WERI-Rb-1 (cell line): ENCODE measurements at regions not wholly inside any gene's neighbourhood (a gene's known extent, or its start where the extent isn't known, plus 50 kb on each side); places are given as distances from the start of the nearest gene placed in this dataset.

Source experiments
- DNase-seq: peaks from one replicate; pipeline ENCODE4 v3.0.0-alpha.2; 2020
- H3K27ac ChIP-seq: fragments of 250-450 bp; sonication (Bioruptor Pico); 2 replicates; pipeline ENCODE4 v1.5.1; 2020; ENCODE audit warnings: mild to moderate bottlenecking, moderate library complexity
- H3K27me3 ChIP-seq: fragments of 250-450 bp; sonication (Bioruptor Pico); 2 replicates; pipeline ENCODE4 v1.5.1; 2021; ENCODE audit warnings: mild to moderate bottlenecking, low read depth, moderate library complexity; ENCODE audit not compliant: insufficient read depth, severe bottlenecking
- H3K36me3 ChIP-seq: fragments of 250-450 bp; sonication (Bioruptor Pico); 2 replicates; pipeline ENCODE4 v1.5.1; 2020; ENCODE audit warnings: mild to moderate bottlenecking, moderate library complexity
- H3K4me3 ChIP-seq: 2 replicates; pipeline ENCODE4 v1.5.1; 2011; ENCODE audit warnings: low read depth, mild to moderate bottlenecking, control low read depth, low read length
- H3K9me3 ChIP-seq: fragments of 250-450 bp; sonication (Bioruptor Pico); 2 replicates; pipeline ENCODE4 v1.5.1; 2021; ENCODE audit warnings: mild to moderate bottlenecking, moderate library complexity; ENCODE audit not compliant: severe bottlenecking
- TF ChIP-seq, protein P1 (sequence below): IDR thresholded peaks from 2 replicates; pipeline ENCODE4 v1.5.1; 2011; ENCODE audit warnings: low read depth, mild to moderate bottlenecking, control low read depth, inconsistent platforms, low read length

DNA sequence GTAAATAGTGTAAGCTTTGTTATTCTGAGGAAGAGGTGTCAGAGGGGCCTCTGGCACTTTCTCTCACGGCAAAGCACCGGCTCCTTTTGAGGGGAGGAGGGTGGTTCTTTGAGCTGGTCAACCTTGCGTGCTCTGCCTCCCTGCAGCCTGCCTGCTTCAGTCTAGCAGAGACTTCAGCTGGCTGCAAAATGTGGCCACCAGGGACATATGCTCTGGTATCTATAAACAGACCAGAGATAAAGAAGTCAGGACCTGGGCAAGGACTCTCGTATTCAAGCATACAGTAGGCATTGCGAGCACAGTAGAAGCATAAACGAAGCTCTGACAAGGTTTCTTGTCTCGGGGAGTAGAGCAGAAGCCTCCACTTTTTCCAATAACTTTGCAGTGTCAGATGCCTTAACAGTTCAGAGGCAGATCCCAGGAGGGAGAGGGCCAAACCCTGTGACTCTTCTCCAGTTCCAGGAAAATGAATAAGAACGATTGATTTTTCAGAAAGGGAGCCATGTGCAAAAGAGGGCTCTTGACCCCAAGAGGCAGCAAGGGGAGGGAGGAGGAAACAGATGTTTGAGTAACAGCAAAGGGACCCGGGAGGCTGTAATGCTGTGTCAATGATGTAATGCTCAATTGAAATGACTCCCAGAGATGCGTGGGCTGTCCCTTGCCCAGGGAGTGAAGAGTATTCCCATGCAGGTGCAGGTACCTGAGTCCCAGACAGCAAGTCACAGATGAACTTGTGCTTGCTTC, 57.9 kb upstream of the TEX13D start:
- peaks cover 3% of the 10 kb centered on the region for H3K9me3 ChIP-seq
- no peak for DNase-seq
- peaks cover 45% of the 10 kb centered on the region for H3K27me3 ChIP-seq
- no peaks in the 10 kb centered on the region for H3K36me3 ChIP-seq
- H3K27ac ChIP-seq, result no peak overlapping the region
- TF ChIP-seq, protein P1, sequence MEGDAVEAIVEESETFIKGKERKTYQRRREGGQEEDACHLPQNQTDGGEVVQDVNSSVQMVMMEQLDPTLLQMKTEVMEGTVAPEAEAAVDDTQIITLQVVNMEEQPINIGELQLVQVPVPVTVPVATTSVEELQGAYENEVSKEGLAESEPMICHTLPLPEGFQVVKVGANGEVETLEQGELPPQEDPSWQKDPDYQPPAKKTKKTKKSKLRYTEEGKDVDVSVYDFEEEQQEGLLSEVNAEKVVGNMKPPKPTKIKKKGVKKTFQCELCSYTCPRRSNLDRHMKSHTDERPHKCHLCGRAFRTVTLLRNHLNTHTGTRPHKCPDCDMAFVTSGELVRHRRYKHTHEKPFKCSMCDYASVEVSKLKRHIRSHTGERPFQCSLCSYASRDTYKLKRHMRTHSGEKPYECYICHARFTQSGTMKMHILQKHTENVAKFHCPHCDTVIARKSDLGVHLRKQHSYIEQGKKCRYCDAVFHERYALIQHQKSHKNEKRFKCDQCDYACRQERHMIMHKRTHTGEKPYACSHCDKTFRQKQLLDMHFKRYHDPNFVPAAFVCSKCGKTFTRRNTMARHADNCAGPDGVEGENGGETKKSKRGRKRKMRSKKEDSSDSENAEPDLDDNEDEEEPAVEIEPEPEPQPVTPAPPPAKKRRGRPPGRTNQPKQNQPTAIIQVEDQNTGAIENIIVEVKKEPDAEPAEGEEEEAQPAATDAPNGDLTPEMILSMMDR, result no peak
- H3K4me3 ChIP-seq, result no peak overlapping the region

DNA sequence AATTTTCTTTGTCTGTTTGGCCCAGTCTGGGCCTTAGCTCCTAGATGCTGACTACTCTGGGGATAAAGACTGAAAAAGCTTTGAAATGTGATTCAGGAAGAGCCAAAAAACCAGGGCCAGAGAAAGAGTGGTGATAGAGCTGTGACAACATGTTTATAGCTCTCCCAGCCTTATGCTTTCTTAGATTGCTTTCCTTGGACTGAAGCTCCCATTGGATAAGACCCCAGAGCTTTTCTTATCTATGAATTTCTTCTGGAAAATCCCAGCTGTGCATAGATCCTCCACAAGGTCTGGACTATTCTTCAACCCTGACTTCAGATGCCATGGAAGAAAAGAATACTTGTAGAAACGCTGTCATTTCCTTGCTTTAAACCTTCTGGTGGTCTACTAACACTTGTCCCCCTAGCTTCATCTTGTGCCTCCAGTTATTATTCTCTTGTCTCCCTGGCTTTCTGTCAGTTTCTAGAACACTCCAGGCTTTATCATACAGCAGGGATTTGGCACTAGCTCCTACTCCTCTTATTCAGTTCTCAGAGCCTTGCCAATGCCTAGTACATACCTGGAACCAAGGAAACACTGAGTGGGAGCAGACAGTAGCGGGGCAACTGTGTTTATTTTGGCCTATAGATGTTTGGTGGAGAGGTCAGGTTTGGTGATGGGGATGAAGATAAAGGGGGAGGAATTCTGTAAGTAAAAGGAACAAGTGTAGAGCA, 57.1 kb upstream of the TEX13D start:
- peaks cover 43% of the 10 kb centered on the region for H3K27me3 ChIP-seq
- H3K9me3 ChIP-seq, result peaks cover 3% of the 10 kb centered on the region
- TF ChIP-seq, protein P1, result no peak
- H3K4me3 ChIP-seq, result no peak overlapping the region
- H3K36me3 ChIP-seq, result no peaks in the 10 kb centered on the region
- DNase-seq, result no peak
- no peak overlapping the region for H3K27ac ChIP-seq

DNA sequence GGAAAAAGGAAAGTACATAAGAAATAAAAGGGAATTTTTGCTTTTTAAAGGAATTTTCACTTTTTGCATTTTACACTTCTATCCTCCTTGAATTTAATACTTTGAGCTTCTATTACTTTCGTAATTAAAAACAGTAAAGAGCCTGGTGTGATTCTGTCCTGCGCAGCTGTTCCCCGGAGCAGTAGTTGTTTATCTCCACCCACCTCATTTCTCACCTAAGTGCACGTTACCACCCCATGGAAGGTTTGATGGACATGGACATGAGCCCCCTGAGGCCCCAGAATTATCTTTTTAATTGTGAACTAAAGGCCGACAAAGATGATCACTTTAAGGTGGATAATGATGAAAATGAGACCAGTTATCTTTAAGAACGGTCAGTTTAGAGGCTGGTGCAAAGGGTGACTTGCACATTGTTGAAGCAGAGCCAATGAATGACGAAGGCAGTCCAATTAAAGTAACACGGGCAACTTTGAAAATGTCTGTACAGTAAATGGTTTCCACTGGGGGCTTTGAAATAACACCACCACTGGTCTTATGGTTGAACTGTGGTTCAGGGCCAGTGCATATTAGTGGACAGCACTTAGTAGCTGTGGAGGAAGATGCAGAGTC, 52.1 kb upstream of the TEX13D start:
- Histone ChIP-seq H3K36me3 (no peaks in the 10 kb centered on the region), H3K27me3 (peaks cover 50% of the 10 kb centered on the region), H3K9me3 (no peaks in the 10 kb centered on the region), H3K27ac (no peak overlapping the region), H3K4me3 (no peak overlapping the region)
- no peak for DNase-seq
- TF ChIP-seq, protein P1, result no peak

DNA sequence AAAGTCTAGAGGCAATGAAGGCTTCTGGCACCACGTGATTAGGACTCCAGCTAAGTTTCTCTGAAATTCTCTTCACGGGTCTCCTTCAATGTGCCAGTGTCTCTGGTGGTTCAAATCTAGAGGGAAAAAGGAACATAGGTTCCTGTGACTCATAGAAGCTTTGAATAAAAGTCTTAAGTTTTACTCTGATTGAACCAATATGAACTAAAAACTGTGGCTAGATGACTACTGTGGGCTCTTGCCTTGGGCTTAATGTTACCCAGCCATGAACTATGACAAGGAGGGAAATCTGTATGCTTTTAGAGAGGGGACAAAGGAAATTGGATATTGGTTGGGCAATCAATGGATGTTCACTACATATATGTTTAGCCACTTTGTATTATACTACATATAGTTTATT, 49.9 kb upstream of the TEX13D start:
- H3K27me3 ChIP-seq, result peaks cover 52% of the 10 kb centered on the region
- no peak overlapping the region for H3K27ac ChIP-seq
- no peaks in the 10 kb centered on the region for H3K9me3 ChIP-seq
- TF ChIP-seq, protein P1, result no peak
- no peak for DNase-seq
- no peaks in the 10 kb centered on the region for H3K36me3 ChIP-seq
- no peak overlapping the region for H3K4me3 ChIP-seq
